ENCODE measurements at regions not wholly inside any gene's neighbourhood (a gene's known extent, or its start where the extent isn't known, plus 50 kb on each side); places are given as distances from the start of the nearest gene placed in this dataset.

DNA sequence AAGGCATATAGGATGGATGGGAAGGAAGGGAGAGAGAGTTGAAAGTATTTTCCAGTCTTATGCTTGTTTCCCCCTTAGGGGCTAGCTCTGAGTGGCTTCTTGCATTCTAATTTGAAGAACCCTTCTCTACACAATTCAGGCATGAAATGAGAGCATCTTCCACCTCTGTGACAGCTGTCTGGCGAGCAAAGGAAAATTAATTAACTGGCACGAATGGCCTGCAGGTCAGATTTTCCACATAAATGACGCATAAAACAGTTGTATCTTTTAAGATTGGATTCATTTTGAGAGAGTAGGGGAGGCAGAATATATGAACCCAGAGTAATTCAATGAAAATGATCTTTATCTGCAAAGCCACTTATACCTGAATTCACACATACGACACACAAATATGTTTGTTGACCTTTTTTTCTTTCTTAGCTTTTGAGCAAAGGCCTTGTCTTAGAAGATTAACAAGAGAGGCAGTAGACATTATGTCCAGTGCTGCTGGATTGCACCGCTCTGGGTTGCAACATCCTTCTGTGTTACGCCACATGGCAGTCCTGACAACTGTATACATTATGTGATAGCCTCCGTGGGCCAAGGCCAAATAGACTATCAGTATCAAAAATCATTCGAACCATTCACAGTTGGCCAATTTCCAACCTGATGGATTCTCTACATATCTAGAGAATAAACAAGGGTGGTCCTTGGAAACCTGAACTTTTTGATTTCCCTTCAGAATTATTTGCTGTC, 173.0 kb upstream of the GOT2 start:
- TF ChIP-seq, protein P1, sequence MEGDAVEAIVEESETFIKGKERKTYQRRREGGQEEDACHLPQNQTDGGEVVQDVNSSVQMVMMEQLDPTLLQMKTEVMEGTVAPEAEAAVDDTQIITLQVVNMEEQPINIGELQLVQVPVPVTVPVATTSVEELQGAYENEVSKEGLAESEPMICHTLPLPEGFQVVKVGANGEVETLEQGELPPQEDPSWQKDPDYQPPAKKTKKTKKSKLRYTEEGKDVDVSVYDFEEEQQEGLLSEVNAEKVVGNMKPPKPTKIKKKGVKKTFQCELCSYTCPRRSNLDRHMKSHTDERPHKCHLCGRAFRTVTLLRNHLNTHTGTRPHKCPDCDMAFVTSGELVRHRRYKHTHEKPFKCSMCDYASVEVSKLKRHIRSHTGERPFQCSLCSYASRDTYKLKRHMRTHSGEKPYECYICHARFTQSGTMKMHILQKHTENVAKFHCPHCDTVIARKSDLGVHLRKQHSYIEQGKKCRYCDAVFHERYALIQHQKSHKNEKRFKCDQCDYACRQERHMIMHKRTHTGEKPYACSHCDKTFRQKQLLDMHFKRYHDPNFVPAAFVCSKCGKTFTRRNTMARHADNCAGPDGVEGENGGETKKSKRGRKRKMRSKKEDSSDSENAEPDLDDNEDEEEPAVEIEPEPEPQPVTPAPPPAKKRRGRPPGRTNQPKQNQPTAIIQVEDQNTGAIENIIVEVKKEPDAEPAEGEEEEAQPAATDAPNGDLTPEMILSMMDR (IDR thresholded peaks at IDR 0.05) = no peak
- no peaks in the 10 kb centered on the region for H3K4me1 ChIP-seq (ENCODE audit: low read depth)
- DNase-seq (no peak), ATAC-seq (no peak)
- no peak overlapping the region for H3K4me3 ChIP-seq
- intact Hi-C loops (cut with DNase I, micrococcal nuclease) = no loop called here
- peaks cover 5% of the 10 kb centered on the region for H3K9me3 ChIP-seq
- H3K36me3 ChIP-seq (ENCODE audit: low read depth) = peaks cover 4% of the 10 kb centered on the region

DNA sequence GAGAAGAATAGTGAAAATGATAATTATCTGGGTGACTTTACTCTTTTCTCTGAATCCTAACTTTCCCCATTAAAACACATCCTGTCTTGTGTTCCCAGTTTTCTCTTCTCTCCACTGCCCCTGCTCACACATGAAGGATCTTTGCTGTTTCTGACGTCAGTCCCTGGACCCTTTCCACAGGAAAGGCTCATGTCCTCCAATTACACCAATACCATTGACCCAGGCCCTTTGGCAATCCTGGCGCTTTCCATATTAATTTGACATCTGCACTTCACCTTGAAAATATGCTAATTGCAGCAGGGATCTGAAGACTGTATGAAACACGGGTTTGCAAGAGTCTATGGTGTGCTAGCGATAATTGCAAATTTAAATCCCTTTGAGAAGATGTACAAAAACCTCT, 170.2 kb upstream of the GOT2 start:
- no peaks in the 10 kb centered on the region for H3K4me1 ChIP-seq (ENCODE audit: low read depth)
- H3K9me3 ChIP-seq = peaks cover under 1% of the 10 kb centered on the region
- H3K4me3 ChIP-seq = no peak overlapping the region
- ATAC-seq (no peak), DNase-seq (no peak)
- peaks cover 4% of the 10 kb centered on the region for H3K36me3 ChIP-seq (ENCODE audit: low read depth)
- intact Hi-C loops (cut with DNase I, micrococcal nuclease) = no loop called here
- TF ChIP-seq, protein P1 (IDR thresholded peaks at IDR 0.05) = no peak

- DNase-seq = no peak
- TF ChIP-seq, protein P1 (IDR thresholded peaks at IDR 0.05) = no peak
- no peaks in the 10 kb centered on the region for H3K9me3 ChIP-seq
- H3K4me3 ChIP-seq = no peak overlapping the region
- H3K4me1 ChIP-seq (ENCODE audit: low read depth) = no peaks in the 10 kb centered on the region
- intact Hi-C loops (cut with DNase I, micrococcal nuclease) = no loop called here
- no peak for ATAC-seq
- no peaks in the 10 kb centered on the region for H3K36me3 ChIP-seq (ENCODE audit: low read depth)
Observed at GRCh38 chr16:58889516-58889915, 155.4 kb upstream of the GOT2 start.

GRCh38 chr16:58885528-58886170, 151.5 kb upstream of the GOT2 start:
- Histone ChIP-seq H3K36me3 (ENCODE audit: low read depth) (no peaks in the 10 kb centered on the region), H3K4me1 (ENCODE audit: low read depth) (no peaks in the 10 kb centered on the region), H3K4me3 (no peak overlapping the region), H3K9me3 (peaks cover 5% of the 10 kb centered on the region)
- ATAC-seq (no peak), DNase-seq (no peak)
- TF ChIP-seq, protein P1 (IDR thresholded peaks at IDR 0.05) = no peak
- intact Hi-C loops (cut with DNase I, micrococcal nuclease) = no loop called here

DNA sequence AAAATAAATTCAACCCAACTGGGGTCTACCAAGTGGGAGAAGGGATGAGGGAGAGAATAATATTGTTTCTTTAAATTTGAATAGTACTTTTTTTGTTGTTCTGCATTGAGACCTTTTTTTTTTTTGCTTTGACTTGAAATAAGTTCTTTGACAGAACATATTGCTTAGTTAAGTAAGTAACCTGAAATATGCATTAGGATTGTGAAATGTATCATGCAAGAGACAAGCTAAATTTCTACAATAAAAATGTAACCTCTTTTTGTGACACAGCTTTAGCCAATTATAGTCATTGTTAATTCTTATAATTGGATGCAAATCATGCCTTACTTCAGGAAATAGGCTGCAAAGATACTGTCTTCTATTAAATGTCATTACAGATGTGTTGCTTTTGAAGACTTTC, 150.0 kb upstream of the GOT2 start:
- TF ChIP-seq, protein P1 (IDR thresholded peaks at IDR 0.05) = no peak
- DNase-seq (no peak), ATAC-seq (no peak)
- intact Hi-C loops (cut with DNase I, micrococcal nuclease) = no loop called here
- Histone ChIP-seq H3K4me3 (no peak overlapping the region), H3K4me1 (ENCODE audit: low read depth) (no peaks in the 10 kb centered on the region), H3K36me3 (ENCODE audit: low read depth) (no peaks in the 10 kb centered on the region), H3K9me3 (peaks cover 5% of the 10 kb centered on the region)

Data from mucosa of descending colon (tissue), 3 donors.